Upper lobe of right lung (tissue), 1 donor: ENCODE measurements at regions not wholly inside any gene's neighbourhood (a gene's known extent, or its start where the extent isn't known, plus 50 kb on each side); places are given as distances from the start of the nearest gene placed in this dataset.
"Not testable (repeated sequence)": the region's sequence is repeated elsewhere in the genome, so short reads cannot be mapped to it uniquely, and the experiment has no call there.

ENCODE experiments used
- ATAC-seq: fragments of 200-7000 bp; cut with Tn5 transposase; one replicate; pipeline ENCODE4 v1.9.1; 2020; ENCODE audit warnings: mild to moderate bottlenecking, moderate library complexity
- DNase-seq: peaks from one replicate; pipeline ENCODE4 v3.0.0-alpha.2; 2020
- H3K27ac ChIP-seq: fragments of 200-600 bp; one replicate; pipeline ENCODE4 v1.8.0; 2022
- H3K27me3 ChIP-seq: fragments of 200-600 bp; one replicate; pipeline ENCODE4 v1.8.0; 2022; ENCODE audit warnings: mild to moderate bottlenecking
- H3K36me3 ChIP-seq: fragments of 200-600 bp; one replicate; pipeline ENCODE4 v1.8.0; 2022
- H3K4me1 ChIP-seq: fragments of 200-600 bp; one replicate; pipeline ENCODE4 v1.8.0; 2022
- H3K4me3 ChIP-seq: fragments of 200-600 bp; one replicate; pipeline ENCODE4 v1.8.0; 2022; ENCODE audit warnings: mild to moderate bottlenecking
- H3K9me3 ChIP-seq: fragments of 200-600 bp; one replicate; pipeline ENCODE4 v1.8.0; 2022
- CTCF ChIP-seq: fragments of 200-600 bp; IDR thresholded peaks from one replicate; pipeline ENCODE4 v1.8.0; 2022; ENCODE audit warnings: antibody characterized with exemption
- intact Hi-C: fragments of 100-400 bp; cut with DNase I; formaldehyde crosslinking; loops from one replicate; pipeline ENCODE4 v1.11.0; 2022
- donor health status: DM: no; HTN: yes; CAD: no; lungs with severe emphysema.

GRCh38 chr13:64579331-64579730, 2650.8 kb downstream of the PCDH9 start:
- Histone ChIP-seq H3K27ac (no peak overlapping the region), H3K4me1 (no peaks in the 10 kb centered on the region), H3K36me3 (no peaks in the 10 kb centered on the region), H3K9me3 (no peaks in the 10 kb centered on the region), H3K4me3 (no peak overlapping the region), H3K27me3 (no peaks in the 10 kb centered on the region)
- DNase-seq (no peak), ATAC-seq (no peak)
- no peak for TF ChIP-seq CTCF
- intact Hi-C loops, result no loop called here

- ATAC-seq, result no peak
- intact Hi-C loops, result no loop called here
- Histone ChIP-seq H3K36me3 (no peaks in the 10 kb centered on the region), H3K27me3 (no peaks in the 10 kb centered on the region), H3K9me3 (no peaks in the 10 kb centered on the region), H3K27ac (no peak overlapping the region), H3K4me3 (no peak overlapping the region), H3K4me1 (no peaks in the 10 kb centered on the region)
- DNase-seq, result no peak
- TF ChIP-seq CTCF, result no peak
These were observed 2661.4 kb downstream of the PCDH9 start for GRCh38 chr13:64568748-64569147.

- H3K4me3 ChIP-seq, H3K27ac ChIP-seq, H3K4me1 ChIP-seq, H3K36me3 ChIP-seq, H3K27me3 ChIP-seq, H3K9me3 ChIP-seq, intact Hi-C loops, DNase-seq, ATAC-seq: not testable (repeated sequence)
These were observed 2672.1 kb downstream of the PCDH9 start for GRCh38 chr13:64558031-64558430.

GRCh38 chr13:64556376-64556775, 2673.8 kb downstream of the PCDH9 start:
- no peak for DNase-seq
- no peak overlapping the region for H3K27ac ChIP-seq
- no peaks in the 10 kb centered on the region for H3K36me3 ChIP-seq
- H3K4me1 ChIP-seq, result no peaks in the 10 kb centered on the region
- H3K27me3 ChIP-seq, result no peaks in the 10 kb centered on the region
- no peak for TF ChIP-seq CTCF
- intact Hi-C loops, result no loop called here
- no peaks in the 10 kb centered on the region for H3K9me3 ChIP-seq
- no peak for ATAC-seq
- H3K4me3 ChIP-seq, result no peak overlapping the region

GRCh38 chr13:64553411-64554129, 2676.6 kb downstream of the PCDH9 start:
- Histone ChIP-seq H3K4me3 (no peak overlapping the region), H3K27ac (no peak overlapping the region), H3K36me3 (no peaks in the 10 kb centered on the region), H3K9me3 (no peaks in the 10 kb centered on the region), H3K27me3 (no peaks in the 10 kb centered on the region), H3K4me1 (no peaks in the 10 kb centered on the region)
- intact Hi-C loops, result no loop called here
- ATAC-seq (no peak), DNase-seq (no peak)
- no peak for TF ChIP-seq CTCF

GRCh38 chr13:64551755-64552154, 2678.4 kb downstream of the PCDH9 start:
- DNase-seq, result no peak
- Histone ChIP-seq H3K27me3 (no peaks in the 10 kb centered on the region), H3K36me3 (no peaks in the 10 kb centered on the region), H3K27ac (no peak overlapping the region), H3K4me3 (no peak overlapping the region), H3K4me1 (no peaks in the 10 kb centered on the region), H3K9me3 (no peaks in the 10 kb centered on the region)
- intact Hi-C loops, result no loop called here
- TF ChIP-seq CTCF, result no peak
- no peak for ATAC-seq
